Effector memory CD4-positive, alpha-beta T cell (primary cell): ENCODE measurements at regions not wholly inside any gene's neighbourhood (a gene's known extent, or its start where the extent isn't known, plus 50 kb on each side); places are given as distances from the start of the nearest gene placed in this dataset.

Experiments used
- DNase-seq, 3 donors: peaks; one replicate each; pipeline ENCODE4 v3.0.0-alpha.2; 2020
- H3K27ac ChIP-seq: 2 replicates; pipeline ENCODE4 v1.7.0; 2013; ENCODE audit warnings: mild to moderate bottlenecking, low read length, moderate library complexity; ENCODE audit not compliant: insufficient read depth, poor library complexity, severe bottlenecking
- H3K27me3 ChIP-seq: replicated peaks from 2 replicates; pipeline ENCODE4 v1.7.0; 2013; ENCODE audit warnings: mild to moderate bottlenecking, low read length; ENCODE audit not compliant: insufficient read depth, control insufficient read depth, poor library complexity, severe bottlenecking
- H3K36me3 ChIP-seq: 2 replicates; pipeline ENCODE4 v1.7.0; 2013; ENCODE audit warnings: mild to moderate bottlenecking, low read length, moderate library complexity; ENCODE audit not compliant: control insufficient read depth, insufficient read depth
- H3K4me1 ChIP-seq: 2 replicates; pipeline ENCODE4 v1.7.0; 2013; ENCODE audit warnings: low read length, mild to moderate bottlenecking; ENCODE audit not compliant: control insufficient read depth, insufficient read depth, poor library complexity, severe bottlenecking
- H3K4me3 ChIP-seq: 2 replicates; pipeline ENCODE4 v1.7.0; 2013; ENCODE audit warnings: low read length, low read depth, mild to moderate bottlenecking; ENCODE audit not compliant: insufficient read depth, poor library complexity, severe bottlenecking
- H3K9me3 ChIP-seq: 2 replicates; pipeline ENCODE4 v1.7.0; 2013; ENCODE audit warnings: mild to moderate bottlenecking, low read length, moderate library complexity; ENCODE audit not compliant: control insufficient read depth

DNA sequence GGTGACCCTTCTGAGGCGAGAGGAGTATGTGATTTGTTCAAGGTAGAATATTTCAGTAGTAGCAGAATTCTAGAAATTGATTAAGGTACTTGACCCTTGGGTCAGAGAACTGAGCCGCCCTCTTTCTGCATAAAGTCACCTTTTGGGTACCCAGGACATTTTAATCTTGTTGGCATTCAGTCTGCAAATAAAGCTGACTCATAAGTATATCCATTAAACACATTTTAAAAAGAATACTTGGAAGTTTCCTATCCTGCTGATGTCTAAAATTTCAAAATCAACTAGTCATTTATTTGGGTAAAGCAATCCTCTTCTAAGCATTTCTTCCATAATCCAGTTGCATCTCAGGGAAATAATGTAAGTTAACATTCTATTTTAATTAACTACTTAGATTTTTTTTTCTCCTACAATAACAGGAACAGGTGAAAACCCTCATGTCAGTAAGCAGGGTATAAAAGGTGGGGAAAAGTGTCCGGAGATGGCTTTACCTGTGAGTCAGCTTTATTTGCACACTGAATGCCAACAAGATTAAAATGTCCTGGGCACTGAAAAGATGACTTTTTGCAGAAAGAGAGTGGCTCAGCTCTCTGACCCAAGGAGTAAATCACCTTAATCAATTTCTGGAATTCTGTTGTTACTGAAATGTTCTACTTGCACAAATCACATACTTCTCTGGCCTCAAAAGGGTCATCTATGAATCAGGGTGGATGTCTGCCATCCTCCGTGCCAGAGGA, 78.7 kb upstream of the ITGA6 start:
- no peak for DNase-seq
- peaks cover 7% of the 10 kb centered on the region for H3K9me3 ChIP-seq
- no peaks in the 10 kb centered on the region for H3K4me1 ChIP-seq
- H3K27ac ChIP-seq = no peak overlapping the region
- no peaks in the 10 kb centered on the region for H3K27me3 ChIP-seq
- no peaks in the 10 kb centered on the region for H3K36me3 ChIP-seq
- H3K4me3 ChIP-seq = no peak overlapping the region

DNA sequence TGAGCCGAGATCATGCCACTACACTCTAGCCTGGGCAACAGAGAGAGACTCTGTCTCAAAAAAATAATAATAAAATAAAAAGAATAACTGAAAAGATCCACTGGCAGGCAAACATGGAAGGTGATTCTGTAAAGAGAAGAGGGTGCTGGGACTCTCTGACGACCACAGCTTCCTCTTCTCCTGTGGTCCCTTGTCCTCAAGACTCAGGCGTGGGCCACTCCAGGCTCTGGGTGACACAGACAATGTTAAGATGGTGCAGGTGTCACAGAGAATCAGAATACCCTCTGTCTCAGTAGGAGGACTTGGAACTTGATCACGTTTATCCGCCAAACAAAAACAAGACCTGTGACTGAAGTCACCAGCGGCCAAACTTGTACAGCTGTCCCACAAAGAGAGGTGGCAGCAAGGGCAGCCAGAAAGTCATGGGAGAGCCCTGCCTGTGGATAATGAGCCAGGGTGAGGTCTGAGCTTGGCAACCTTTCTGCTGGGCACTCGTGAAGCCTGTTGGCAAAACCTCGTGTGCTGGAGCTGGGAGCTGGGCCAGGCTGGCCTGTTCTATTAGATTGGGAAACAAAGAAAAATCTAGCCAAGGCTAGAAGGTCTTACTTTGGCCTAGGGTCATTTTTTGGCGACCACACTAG, 76.4 kb upstream of the ITGA6 start:
- Histone ChIP-seq H3K4me1 (no peaks in the 10 kb centered on the region), H3K36me3 (no peaks in the 10 kb centered on the region), H3K27ac (no peak overlapping the region), H3K27me3 (no peaks in the 10 kb centered on the region), H3K4me3 (no peak overlapping the region), H3K9me3 (no peaks in the 10 kb centered on the region)
- no peak for DNase-seq

DNA sequence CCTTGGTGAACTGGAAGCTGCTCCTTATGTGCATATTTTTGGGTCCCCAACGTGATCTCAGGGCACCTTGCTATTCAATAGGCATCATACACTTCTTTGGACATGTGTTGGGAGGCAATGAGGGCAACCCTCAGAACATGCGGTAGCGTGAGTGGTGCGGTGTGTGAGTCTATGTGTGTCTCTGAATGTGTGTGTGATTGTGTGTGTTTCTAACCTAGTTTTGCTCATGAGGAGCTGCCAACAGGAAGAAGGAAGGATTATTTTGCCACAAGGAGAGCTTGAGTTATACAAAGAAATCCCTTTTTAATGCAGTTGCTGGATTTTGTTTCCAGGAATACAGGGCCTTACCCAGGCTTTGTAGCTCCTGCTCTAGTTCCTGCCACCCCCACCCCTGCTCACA, 75.8 kb upstream of the ITGA6 start:
- no peak for DNase-seq
- H3K9me3 ChIP-seq = no peaks in the 10 kb centered on the region
- H3K27me3 ChIP-seq = no peaks in the 10 kb centered on the region
- H3K36me3 ChIP-seq = no peaks in the 10 kb centered on the region
- no peak overlapping the region for H3K27ac ChIP-seq
- no peak overlapping the region for H3K4me3 ChIP-seq
- no peaks in the 10 kb centered on the region for H3K4me1 ChIP-seq

DNA sequence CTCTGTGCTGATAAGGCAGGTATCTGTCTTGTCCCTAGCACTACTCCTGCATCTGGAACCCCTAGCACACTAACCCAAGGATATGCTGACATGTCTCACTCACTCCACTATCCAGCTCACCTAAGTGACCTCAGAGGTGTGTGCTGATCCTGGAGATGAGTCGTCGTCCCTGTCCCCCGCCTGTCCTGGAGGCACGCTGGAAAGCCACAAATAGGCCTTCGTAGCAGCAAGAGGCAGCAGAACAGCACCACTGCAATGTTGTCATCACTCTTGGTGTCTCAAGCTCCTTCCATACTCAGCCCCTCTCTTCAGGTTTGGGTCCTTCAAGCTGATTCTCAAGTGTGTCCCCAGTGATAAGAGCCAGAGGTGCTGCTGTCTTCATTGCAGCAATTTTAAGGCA, 73.0 kb upstream of the ITGA6 start:
- H3K9me3 ChIP-seq = no peaks in the 10 kb centered on the region
- no peaks in the 10 kb centered on the region for H3K27me3 ChIP-seq
- no peaks in the 10 kb centered on the region for H3K4me1 ChIP-seq
- no peak overlapping the region for H3K4me3 ChIP-seq
- no peak for DNase-seq
- no peaks in the 10 kb centered on the region for H3K36me3 ChIP-seq
- no peak overlapping the region for H3K27ac ChIP-seq

- no peaks in the 10 kb centered on the region for H3K36me3 ChIP-seq
- no peak overlapping the region for H3K4me3 ChIP-seq
- no peaks in the 10 kb centered on the region for H3K27me3 ChIP-seq
- no peak for DNase-seq
- no peaks in the 10 kb centered on the region for H3K4me1 ChIP-seq
- H3K27ac ChIP-seq = no peak overlapping the region
- H3K9me3 ChIP-seq = no peaks in the 10 kb centered on the region
Observed at GRCh38 chr2:172357442-172357841, 69.9 kb upstream of the ITGA6 start.

GRCh38 chr2:172358691-172359556, 68.5 kb upstream of the ITGA6 start:
- Histone ChIP-seq H3K27me3 (no peaks in the 10 kb centered on the region), H3K27ac (no peak overlapping the region), H3K4me3 (no peak overlapping the region), H3K9me3 (no peaks in the 10 kb centered on the region), H3K4me1 (no peaks in the 10 kb centered on the region), H3K36me3 (no peaks in the 10 kb centered on the region)
- DNase-seq = no peak

- Histone ChIP-seq H3K9me3 (no peaks in the 10 kb centered on the region), H3K27ac (no peak overlapping the region), H3K4me1 (no peaks in the 10 kb centered on the region), H3K4me3 (no peak overlapping the region), H3K36me3 (no peaks in the 10 kb centered on the region), H3K27me3 (no peaks in the 10 kb centered on the region)
- DNase-seq = no peak
Observed at GRCh38 chr2:172361360-172361759, 66.0 kb upstream of the ITGA6 start.

- no peaks in the 10 kb centered on the region for H3K36me3 ChIP-seq
- H3K4me1 ChIP-seq = no peaks in the 10 kb centered on the region
- H3K27ac ChIP-seq = no peak overlapping the region
- H3K4me3 ChIP-seq = no peak overlapping the region
- H3K27me3 ChIP-seq = no peaks in the 10 kb centered on the region
- H3K9me3 ChIP-seq = no peaks in the 10 kb centered on the region
- no peak for DNase-seq
Observed at GRCh38 chr2:172361840-172362239, 65.5 kb upstream of the ITGA6 start.

DNA sequence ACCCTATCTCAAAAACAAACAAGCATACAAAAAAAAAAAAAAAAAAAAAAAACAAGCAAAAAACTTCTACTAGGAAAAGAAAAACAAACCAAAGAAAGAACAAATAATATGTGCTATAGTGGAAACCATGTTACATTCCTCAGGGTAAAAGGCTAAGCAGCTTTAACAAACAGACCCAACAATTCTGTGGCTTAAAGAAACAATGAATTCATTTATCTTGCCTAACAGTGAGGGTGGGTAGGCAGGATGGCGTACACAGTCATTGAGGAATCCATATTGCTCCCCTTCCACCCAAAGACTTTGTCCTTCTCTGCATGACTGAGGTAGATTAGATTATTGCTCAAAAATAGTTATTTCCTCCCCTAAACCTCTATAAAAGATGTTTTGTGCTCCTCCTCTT, 63.1 kb upstream of the ITGA6 start:
- H3K27me3 ChIP-seq = no peaks in the 10 kb centered on the region
- no peak overlapping the region for H3K27ac ChIP-seq
- no peak overlapping the region for H3K4me3 ChIP-seq
- no peaks in the 10 kb centered on the region for H3K4me1 ChIP-seq
- no peaks in the 10 kb centered on the region for H3K9me3 ChIP-seq
- no peak for DNase-seq
- no peaks in the 10 kb centered on the region for H3K36me3 ChIP-seq

DNA sequence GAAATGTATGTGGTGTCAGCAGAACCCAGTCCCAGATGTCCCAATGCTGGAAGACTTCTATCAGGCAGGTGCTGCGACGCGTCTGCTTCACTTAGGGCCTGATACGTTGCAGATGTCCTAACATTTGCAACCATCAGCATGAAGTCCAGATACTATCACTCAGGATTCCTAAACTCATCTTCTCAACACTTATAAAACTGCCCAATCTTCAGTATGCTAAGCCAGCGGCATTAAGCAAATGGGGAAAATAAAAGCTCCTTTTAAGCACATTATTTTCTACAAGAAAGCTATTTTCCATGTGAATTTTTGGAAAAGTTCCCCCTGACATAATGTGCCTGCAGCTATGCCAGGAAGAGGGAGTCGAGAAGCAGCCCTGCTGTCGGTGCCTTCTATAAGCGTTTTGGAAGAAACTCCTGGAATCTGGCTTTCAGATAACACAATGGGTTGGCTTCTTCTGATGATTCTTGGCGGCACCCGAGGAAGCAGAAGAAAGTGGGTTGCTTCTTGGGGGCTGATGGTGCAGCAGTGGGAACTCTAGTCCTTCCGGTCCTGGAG, 60.7 kb upstream of the ITGA6 start:
- H3K9me3 ChIP-seq = no peaks in the 10 kb centered on the region
- no peaks in the 10 kb centered on the region for H3K4me1 ChIP-seq
- no peaks in the 10 kb centered on the region for H3K36me3 ChIP-seq
- H3K27me3 ChIP-seq = no peaks in the 10 kb centered on the region
- DNase-seq = no peak
- H3K27ac ChIP-seq = no peak overlapping the region
- H3K4me3 ChIP-seq = no peak overlapping the region
